Adrenal gland (tissue), 5 donors: ENCODE measurements at regions not wholly inside any gene's neighbourhood (a gene's known extent, or its start where the extent isn't known, plus 50 kb on each side); places are given as distances from the start of the nearest gene placed in this dataset.
"Not testable (repeated sequence)": the region's sequence is repeated elsewhere in the genome, so short reads cannot be mapped to it uniquely, and the experiment has no call there.

Experiments
- POLR2A ChIP-seq, 2 donors: fragments of 450-650 bp; IDR thresholded peaks; one replicate each; pipeline ENCODE4 v1.6.1; 2017; ENCODE audit warnings: antibody characterized with exemption in 2 of 2, mild to moderate bottlenecking in 2 of 2, moderate library complexity in 1 of 2
- TF ChIP-seq, protein P1 (sequence below), 6 experiments: fragments of 450-650 bp in 4 of 6; fragments of 200-600 bp in 2 of 6; sonication (generic) in 1 of 6; IDR thresholded peaks; 1 replicate in 5 of 6; 2 replicates in 1 of 6; pipeline versions ENCODE4 v1.5.1 to v1.8.0; 2016 to 2021; ENCODE audit warnings: antibody characterized with exemption in 6 of 6, mild to moderate bottlenecking in 2 of 6, moderate library complexity in 1 of 6
- donor health status: DM: no; HTN: no; CAD: no.

DNA sequence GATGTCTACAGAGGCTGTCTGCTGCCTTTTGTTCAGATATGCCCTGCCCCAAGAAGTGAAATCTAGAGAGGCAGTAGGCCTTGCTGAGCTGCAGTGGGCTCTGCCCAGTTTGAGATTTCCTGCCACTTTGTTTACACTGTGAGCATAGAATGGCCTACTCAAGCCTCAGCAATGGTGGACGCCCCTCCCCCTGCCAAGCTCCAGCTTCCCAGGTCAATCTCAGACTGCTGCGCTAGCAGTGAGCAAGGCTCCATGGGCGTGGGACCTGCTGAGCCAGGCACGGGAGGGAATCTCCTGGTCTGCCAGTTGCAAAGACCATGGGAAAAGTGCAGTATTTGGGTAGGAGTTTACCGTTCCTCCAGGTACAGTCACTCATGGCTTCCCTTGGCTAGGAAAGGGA lies 101.8 kb upstream of the ALG10 start:
- TF ChIP-seq, protein P1, sequence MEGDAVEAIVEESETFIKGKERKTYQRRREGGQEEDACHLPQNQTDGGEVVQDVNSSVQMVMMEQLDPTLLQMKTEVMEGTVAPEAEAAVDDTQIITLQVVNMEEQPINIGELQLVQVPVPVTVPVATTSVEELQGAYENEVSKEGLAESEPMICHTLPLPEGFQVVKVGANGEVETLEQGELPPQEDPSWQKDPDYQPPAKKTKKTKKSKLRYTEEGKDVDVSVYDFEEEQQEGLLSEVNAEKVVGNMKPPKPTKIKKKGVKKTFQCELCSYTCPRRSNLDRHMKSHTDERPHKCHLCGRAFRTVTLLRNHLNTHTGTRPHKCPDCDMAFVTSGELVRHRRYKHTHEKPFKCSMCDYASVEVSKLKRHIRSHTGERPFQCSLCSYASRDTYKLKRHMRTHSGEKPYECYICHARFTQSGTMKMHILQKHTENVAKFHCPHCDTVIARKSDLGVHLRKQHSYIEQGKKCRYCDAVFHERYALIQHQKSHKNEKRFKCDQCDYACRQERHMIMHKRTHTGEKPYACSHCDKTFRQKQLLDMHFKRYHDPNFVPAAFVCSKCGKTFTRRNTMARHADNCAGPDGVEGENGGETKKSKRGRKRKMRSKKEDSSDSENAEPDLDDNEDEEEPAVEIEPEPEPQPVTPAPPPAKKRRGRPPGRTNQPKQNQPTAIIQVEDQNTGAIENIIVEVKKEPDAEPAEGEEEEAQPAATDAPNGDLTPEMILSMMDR (IDR thresholded peaks at IDR 0.05), result not testable (repeated sequence)
- TF ChIP-seq POLR2A (IDR thresholded peaks at IDR 0.05), result not testable (repeated sequence)
